ENCODE measurements at regions not wholly inside any gene's neighbourhood (a gene's known extent, or its start where the extent isn't known, plus 50 kb on each side); places are given as distances from the start of the nearest gene placed in this dataset.

GRCh38 chr9:19995619-19996018, 206.8 kb upstream of the SLC24A2 start:
- Mint-ChIP-seq H3K9me3 (ENCODE audit: unreplicated experiment) (no peaks in the 10 kb centered on the region), H3K4me3 (ENCODE audit: unreplicated experiment) (no peak overlapping the region), H3K36me3 (ENCODE audit: unreplicated experiment) (no peaks in the 10 kb centered on the region), H3K27me3 (ENCODE audit: unreplicated experiment) (no peaks in the 10 kb centered on the region), H3K4me1 (ENCODE audit: unreplicated experiment) (peaks cover 39% of the 10 kb centered on the region), H3K27ac (ENCODE audit: unreplicated experiment) (no peak overlapping the region)
- no peak for TF ChIP-seq CTCF (IDR thresholded peaks at IDR 0.05)
- no peak for DNase-seq (ENCODE audit: extremely low spot score, unreplicated experiment)

- H3K27me3 Mint-ChIP-seq (ENCODE audit: unreplicated experiment): no peaks in the 10 kb centered on the region
- no peak for DNase-seq (ENCODE audit: extremely low spot score, unreplicated experiment)
- no peak for TF ChIP-seq CTCF (IDR thresholded peaks at IDR 0.05)
- no peaks in the 10 kb centered on the region for H3K36me3 Mint-ChIP-seq (ENCODE audit: unreplicated experiment)
- H3K4me3 Mint-ChIP-seq (ENCODE audit: unreplicated experiment): no peak overlapping the region
- no peak overlapping the region for H3K27ac Mint-ChIP-seq (ENCODE audit: unreplicated experiment)
- peaks cover 28% of the 10 kb centered on the region for H3K4me1 Mint-ChIP-seq (ENCODE audit: unreplicated experiment)
- H3K9me3 Mint-ChIP-seq (ENCODE audit: unreplicated experiment): no peaks in the 10 kb centered on the region
These were observed 205.5 kb upstream of the SLC24A2 start for GRCh38 chr9:19994296-19994695.

- DNase-seq (ENCODE audit: extremely low spot score, unreplicated experiment): no peak
- Mint-ChIP-seq H3K9me3 (ENCODE audit: unreplicated experiment) (no peaks in the 10 kb centered on the region), H3K27me3 (ENCODE audit: unreplicated experiment) (no peaks in the 10 kb centered on the region), H3K4me3 (ENCODE audit: unreplicated experiment) (no peak overlapping the region), H3K4me1 (ENCODE audit: unreplicated experiment) (peaks cover 15% of the 10 kb centered on the region), H3K36me3 (ENCODE audit: unreplicated experiment) (no peaks in the 10 kb centered on the region), H3K27ac (ENCODE audit: unreplicated experiment) (no peak overlapping the region)
- no peak for TF ChIP-seq CTCF (IDR thresholded peaks at IDR 0.05)
These were observed 203.7 kb upstream of the SLC24A2 start for GRCh38 chr9:19992556-19992955.

- no peaks in the 10 kb centered on the region for H3K9me3 Mint-ChIP-seq (ENCODE audit: unreplicated experiment)
- H3K36me3 Mint-ChIP-seq (ENCODE audit: unreplicated experiment): no peaks in the 10 kb centered on the region
- H3K27ac Mint-ChIP-seq (ENCODE audit: unreplicated experiment): no peak overlapping the region
- no peak for DNase-seq (ENCODE audit: extremely low spot score, unreplicated experiment)
- H3K27me3 Mint-ChIP-seq (ENCODE audit: unreplicated experiment): no peaks in the 10 kb centered on the region
- H3K4me1 Mint-ChIP-seq (ENCODE audit: unreplicated experiment): peaks cover 15% of the 10 kb centered on the region
- H3K4me3 Mint-ChIP-seq (ENCODE audit: unreplicated experiment): no peak overlapping the region
- no peak for TF ChIP-seq CTCF (IDR thresholded peaks at IDR 0.05)
These were observed 200.4 kb upstream of the SLC24A2 start for GRCh38 chr9:19989213-19989612.

- no peak for TF ChIP-seq CTCF (IDR thresholded peaks at IDR 0.05)
- DNase-seq (ENCODE audit: extremely low spot score, unreplicated experiment): no peak
- Mint-ChIP-seq H3K36me3 (ENCODE audit: unreplicated experiment) (no peaks in the 10 kb centered on the region), H3K27me3 (ENCODE audit: unreplicated experiment) (no peaks in the 10 kb centered on the region), H3K4me3 (ENCODE audit: unreplicated experiment) (no peak overlapping the region), H3K4me1 (ENCODE audit: unreplicated experiment) (peaks cover 15% of the 10 kb centered on the region), H3K9me3 (ENCODE audit: unreplicated experiment) (no peaks in the 10 kb centered on the region), H3K27ac (ENCODE audit: unreplicated experiment) (no peak overlapping the region)
These were observed 199.4 kb upstream of the SLC24A2 start for GRCh38 chr9:19988281-19988680.
